OCI-LY3 (cell line): ENCODE measurements at regions not wholly inside any gene's neighbourhood (a gene's known extent, or its start where the extent isn't known, plus 50 kb on each side); places are given as distances from the start of the nearest gene placed in this dataset.

Source experiments
- H2AFZ ChIP-seq: fragments of 200-600, 300-600 bp; shearing (Covaris generic); 2 replicates; pipeline ENCODE4 v1.6.0; 2014; ENCODE audit warnings: antibody characterized with exemption, low read depth, low read length
- H3K27ac ChIP-seq: fragments of 200-600, 300-600 bp; sonication (generic); 2 replicates; pipeline ENCODE4 v1.5.1; 2014; ENCODE audit warnings: mild to moderate bottlenecking, low read length, moderate library complexity, mixed read lengths
- H3K27me3 ChIP-seq: fragments of 200-600, 300-600 bp; sonication (generic); 2 replicates; pipeline ENCODE4 v1.6.1; 2014; ENCODE audit warnings: low read depth, low read length, mixed read lengths
- H3K36me3 ChIP-seq: fragments of 200-600, 300-600 bp; sonication (generic); replicated peaks from 2 replicates; pipeline ENCODE3; 2014; ENCODE audit warnings: low read depth, low read length, mixed read lengths
- H3K4me1 ChIP-seq: fragments of 300-600, 200-600 bp; sonication (generic); 2 replicates; pipeline ENCODE4 v1.6.1; 2014; ENCODE audit warnings: low read length, mixed read lengths
- H3K4me2 ChIP-seq: fragments of 200-600, 300-600 bp; sonication (generic); 2 replicates; pipeline ENCODE4 v1.6.1; 2014; ENCODE audit warnings: low read length, mixed read lengths
- H3K4me3 ChIP-seq: fragments of 300-600, 200-600 bp; sonication (generic); 2 replicates; pipeline ENCODE4 v1.5.1; 2014; ENCODE audit warnings: antibody characterized with exemption, mild to moderate bottlenecking, low read length, moderate library complexity
- H3K79me2 ChIP-seq: fragments of 300-600, 200-600 bp; shearing (Covaris generic); 2 replicates; pipeline ENCODE4 v1.6.1; 2014; ENCODE audit warnings: mild to moderate bottlenecking, low read length, mixed read lengths
- H3K9ac ChIP-seq: fragments of 300-600, 200-600 bp; shearing (Covaris generic); 2 replicates; pipeline ENCODE4 v1.6.0; 2014; ENCODE audit warnings: mild to moderate bottlenecking, low read length, moderate library complexity
- H3K9me3 ChIP-seq: fragments of 200-600, 300-600 bp; shearing (Covaris generic); 2 replicates; pipeline ENCODE4 v1.6.1; 2014; ENCODE audit warnings: low read length, mixed read lengths; ENCODE audit not compliant: insufficient read depth
- H4K20me1 ChIP-seq: fragments of 200-600, 300-600 bp; sonication (generic); 2 replicates; pipeline ENCODE4 v1.6.1; 2016; ENCODE audit warnings: low read length, mixed read lengths; ENCODE audit not compliant: insufficient read depth
- EZH2phosphoT487 ChIP-seq: fragments of 200-600 bp; shearing (Covaris generic); IDR thresholded peaks from 2 replicates; pipeline ENCODE4 v1.6.1; 2018; ENCODE audit warnings: antibody characterized with exemption, mixed run types, low read depth
- TF ChIP-seq, protein P1 (sequence below): fragments of 200-600, 300-600 bp; sonication (generic); IDR thresholded peaks from 2 replicates; pipeline ENCODE4 v1.5.1; 2014; ENCODE audit warnings: antibody characterized with exemption, low read length, low read depth

DNA sequence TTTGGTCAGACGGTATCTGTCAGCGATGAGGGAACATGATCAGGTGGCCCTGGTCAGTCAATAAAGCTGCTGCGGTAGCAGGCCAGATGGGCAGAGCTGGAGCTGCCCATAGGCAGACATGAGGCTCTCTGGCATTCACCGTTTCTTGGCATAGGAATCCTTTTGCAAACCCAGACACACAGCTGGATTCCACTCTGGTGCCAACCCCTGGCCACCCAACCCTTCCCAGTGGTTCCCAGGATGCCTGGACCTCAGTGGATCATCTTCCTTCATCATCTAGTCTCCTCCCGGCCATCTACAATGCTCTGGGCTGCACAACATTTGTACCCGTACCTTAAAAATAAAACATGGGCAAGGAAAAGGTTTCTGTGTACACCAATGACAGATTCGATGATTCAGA, 68.3 kb upstream of the ACTRT2 start:
- H3K9me3 ChIP-seq = 0 out of 2 replicates have a peak, but pooled peaks cover 4% of the 10 kb centered on the region
- no peak overlapping the region for H3K4me2 ChIP-seq
- peaks cover 8% of the 10 kb centered on the region; the same call in 1 of the 2 replicates for H3K4me1 ChIP-seq
- no peaks in the 10 kb centered on the region for H4K20me1 ChIP-seq
- no peak overlapping the region for H2AFZ ChIP-seq
- no peak overlapping the region for H3K4me3 ChIP-seq
- H3K27me3 ChIP-seq = no peaks in the 10 kb centered on the region
- no peaks in the 10 kb centered on the region for H3K79me2 ChIP-seq
- no peak for TF ChIP-seq EZH2phosphoT487
- TF ChIP-seq, protein P1, sequence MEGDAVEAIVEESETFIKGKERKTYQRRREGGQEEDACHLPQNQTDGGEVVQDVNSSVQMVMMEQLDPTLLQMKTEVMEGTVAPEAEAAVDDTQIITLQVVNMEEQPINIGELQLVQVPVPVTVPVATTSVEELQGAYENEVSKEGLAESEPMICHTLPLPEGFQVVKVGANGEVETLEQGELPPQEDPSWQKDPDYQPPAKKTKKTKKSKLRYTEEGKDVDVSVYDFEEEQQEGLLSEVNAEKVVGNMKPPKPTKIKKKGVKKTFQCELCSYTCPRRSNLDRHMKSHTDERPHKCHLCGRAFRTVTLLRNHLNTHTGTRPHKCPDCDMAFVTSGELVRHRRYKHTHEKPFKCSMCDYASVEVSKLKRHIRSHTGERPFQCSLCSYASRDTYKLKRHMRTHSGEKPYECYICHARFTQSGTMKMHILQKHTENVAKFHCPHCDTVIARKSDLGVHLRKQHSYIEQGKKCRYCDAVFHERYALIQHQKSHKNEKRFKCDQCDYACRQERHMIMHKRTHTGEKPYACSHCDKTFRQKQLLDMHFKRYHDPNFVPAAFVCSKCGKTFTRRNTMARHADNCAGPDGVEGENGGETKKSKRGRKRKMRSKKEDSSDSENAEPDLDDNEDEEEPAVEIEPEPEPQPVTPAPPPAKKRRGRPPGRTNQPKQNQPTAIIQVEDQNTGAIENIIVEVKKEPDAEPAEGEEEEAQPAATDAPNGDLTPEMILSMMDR = no peak
- no peak overlapping the region for H3K9ac ChIP-seq
- no peak overlapping the region for H3K27ac ChIP-seq
- H3K36me3 ChIP-seq = no peaks in the 10 kb centered on the region

DNA sequence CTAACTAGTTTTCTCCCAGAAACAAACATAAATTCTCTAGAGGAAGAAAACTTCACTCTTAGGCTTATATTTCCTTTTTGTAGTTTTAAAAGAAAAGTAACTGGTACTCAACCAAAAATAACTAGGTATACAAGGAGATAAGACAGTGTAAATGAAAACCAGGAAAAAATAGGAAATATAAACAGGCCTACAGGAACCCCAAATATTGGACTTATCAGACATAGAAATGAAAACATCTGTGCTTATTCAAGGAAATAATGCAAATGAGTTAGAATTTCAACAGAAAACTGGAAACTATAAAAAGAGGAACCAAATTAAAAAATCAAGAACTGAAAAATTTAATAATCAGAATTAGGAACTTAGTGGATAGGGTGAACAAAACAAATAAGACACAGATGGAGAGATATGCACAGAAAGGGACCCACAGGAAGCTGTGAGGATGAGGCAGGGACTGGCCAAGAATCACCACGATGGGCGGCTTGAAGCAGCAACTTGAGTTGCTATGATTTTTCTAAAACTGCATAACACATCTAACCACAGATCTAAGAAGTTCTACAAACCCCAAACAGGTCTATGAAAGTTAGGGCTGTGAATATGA, 67.5 kb upstream of the ACTRT2 start:
- Histone ChIP-seq H2AFZ (no peak overlapping the region), H4K20me1 (no peaks in the 10 kb centered on the region), H3K36me3 (no peaks in the 10 kb centered on the region), H3K9ac (no peak overlapping the region), H3K27ac (no peak overlapping the region), H3K4me2 (no peak overlapping the region), H3K4me1 (peaks cover 8% of the 10 kb centered on the region; the same call in 1 of the 2 replicates), H3K27me3 (no peaks in the 10 kb centered on the region), H3K79me2 (no peaks in the 10 kb centered on the region), H3K9me3 (0 out of 2 replicates have a peak, but pooled peaks cover 4% of the 10 kb centered on the region), H3K4me3 (no peak overlapping the region)
- TF ChIP-seq, protein P1 = no peak
- TF ChIP-seq EZH2phosphoT487 = no peak

DNA sequence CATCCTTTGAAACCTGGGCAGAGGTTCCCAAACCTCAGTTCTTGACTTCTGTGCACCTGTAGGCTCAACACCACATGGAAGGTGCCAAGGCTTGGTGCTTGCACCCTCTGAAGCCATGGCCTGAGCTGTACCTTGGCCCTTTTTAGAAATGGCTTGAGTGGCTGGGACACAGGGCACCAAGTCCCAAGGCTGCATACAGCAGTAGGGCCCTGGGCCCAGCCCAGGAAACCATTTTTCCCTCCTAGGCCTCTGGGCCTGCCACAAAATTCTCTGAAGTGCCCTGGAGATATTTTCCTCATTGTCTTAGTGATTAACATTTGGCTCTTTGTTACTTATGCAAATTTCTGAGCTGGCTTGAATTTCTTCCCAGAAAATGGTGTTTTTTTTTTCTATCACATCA, 65.6 kb upstream of the ACTRT2 start:
- H3K4me1 ChIP-seq = peaks cover 8% of the 10 kb centered on the region; the same call in 1 of the 2 replicates
- no peak overlapping the region for H3K4me3 ChIP-seq
- H3K27me3 ChIP-seq = no peaks in the 10 kb centered on the region
- H3K27ac ChIP-seq = no peak overlapping the region
- H3K79me2 ChIP-seq = no peaks in the 10 kb centered on the region
- no peaks in the 10 kb centered on the region for H4K20me1 ChIP-seq
- 0 out of 2 replicates have a peak, but pooled peaks cover 4% of the 10 kb centered on the region for H3K9me3 ChIP-seq
- no peaks in the 10 kb centered on the region for H3K36me3 ChIP-seq
- no peak overlapping the region for H3K4me2 ChIP-seq
- no peak overlapping the region for H2AFZ ChIP-seq
- TF ChIP-seq, protein P1 = no peak
- TF ChIP-seq EZH2phosphoT487 = no peak
- no peak overlapping the region for H3K9ac ChIP-seq

DNA sequence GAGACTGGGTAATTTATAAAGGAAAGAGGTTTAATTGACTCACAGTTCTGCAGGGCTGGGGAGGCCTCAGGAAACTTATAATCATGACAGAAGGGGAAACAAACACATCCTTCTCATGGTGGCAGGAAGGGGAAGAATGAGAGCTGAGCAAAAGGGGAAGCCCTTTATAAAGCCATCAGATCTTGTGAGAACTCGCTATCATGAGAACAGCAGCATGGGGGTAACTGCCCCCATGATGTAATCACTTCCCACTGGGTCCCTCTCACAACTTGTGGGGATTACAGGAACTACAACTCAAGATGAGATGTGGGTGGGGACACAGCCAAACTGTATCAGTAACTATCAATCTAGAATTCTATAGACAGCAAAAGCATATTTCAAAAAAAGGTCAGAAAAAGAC, 64.7 kb upstream of the ACTRT2 start:
- H3K9ac ChIP-seq = no peak overlapping the region
- no peaks in the 10 kb centered on the region for H4K20me1 ChIP-seq
- H3K79me2 ChIP-seq = no peaks in the 10 kb centered on the region
- H3K4me3 ChIP-seq = no peak overlapping the region
- no peak overlapping the region for H3K27ac ChIP-seq
- no peaks in the 10 kb centered on the region for H3K27me3 ChIP-seq
- H3K4me1 ChIP-seq = peaks cover 8% of the 10 kb centered on the region; the same call in 1 of the 2 replicates
- TF ChIP-seq, protein P1 = no peak
- TF ChIP-seq EZH2phosphoT487 = no peak
- H3K4me2 ChIP-seq = no peak overlapping the region
- 0 out of 2 replicates have a peak, but pooled peaks cover 4% of the 10 kb centered on the region for H3K9me3 ChIP-seq
- no peak overlapping the region for H2AFZ ChIP-seq
- H3K36me3 ChIP-seq = no peaks in the 10 kb centered on the region
